Hepatocyte (in vitro differentiated cells): ENCODE measurements at regions not wholly inside any gene's neighbourhood (a gene's known extent, or its start where the extent isn't known, plus 50 kb on each side); places are given as distances from the start of the nearest gene placed in this dataset.

Source experiments
- DNase-seq: peaks from one replicate; pipeline ENCODE4 v3.0.0-alpha.2; 2016; ENCODE audit warnings: low spot score
- H2AFZ ChIP-seq: fragments of 200-600 bp; sonication (generic); 2 replicates; pipeline ENCODE4 v1.6.0; 2016; ENCODE audit warnings: antibody characterized with exemption, mild to moderate bottlenecking
- H3K27ac ChIP-seq: fragments of 200-600 bp; sonication (generic); 2 replicates; pipeline ENCODE4 v1.5.1; 2016; ENCODE audit warnings: mild to moderate bottlenecking
- H3K27me3 ChIP-seq: fragments of 200-600 bp; sonication (generic); 2 replicates; pipeline ENCODE4 v1.6.1; 2016
- H3K36me3 ChIP-seq: fragments of 200-600 bp; sonication (generic); replicated peaks from 2 replicates; pipeline ENCODE4 v1.5.1; 2016; ENCODE audit warnings: low read depth; ENCODE audit not compliant: insufficient read depth
- H3K4me1 ChIP-seq: fragments of 200-600 bp; sonication (generic); 2 replicates; pipeline ENCODE4 v1.5.1; 2016; ENCODE audit warnings: mild to moderate bottlenecking, moderate library complexity; ENCODE audit not compliant: insufficient read depth
- H3K4me2 ChIP-seq: fragments of 200-600 bp; sonication (generic); 2 replicates; pipeline ENCODE4 v1.6.0; 2016
- H3K4me3 ChIP-seq: fragments of 200-600 bp; sonication (generic); 2 replicates; pipeline ENCODE4 v1.5.1; 2016; ENCODE audit warnings: mild to moderate bottlenecking
- H3K79me2 ChIP-seq: fragments of 200-600 bp; sonication (generic); 2 replicates; pipeline ENCODE4 v1.6.0; 2017; ENCODE audit warnings: mild to moderate bottlenecking
- H3K9me2 ChIP-seq: fragments of 200-600 bp; sonication (generic); replicated peaks from 2 replicates; pipeline ENCODE4 v1.6.0; 2017; ENCODE audit warnings: mild to moderate bottlenecking; ENCODE audit not compliant: insufficient read depth
- H3K9me3 ChIP-seq: fragments of 200-600 bp; sonication (generic); 2 replicates; pipeline ENCODE4 v1.5.1; 2016; ENCODE audit warnings: low read depth, mild to moderate bottlenecking
- H4K20me1 ChIP-seq: fragments of 200-600 bp; sonication (generic); 2 replicates; pipeline ENCODE4 v1.6.0; 2016; ENCODE audit warnings: mild to moderate bottlenecking; ENCODE audit not compliant: insufficient read depth, poor library complexity, severe bottlenecking
- CTCF ChIP-seq: fragments of 200-600 bp; sonication (generic); IDR thresholded peaks from 2 replicates; pipeline ENCODE4 v1.5.1; 2016; ENCODE audit warnings: antibody characterized with exemption, mild to moderate bottlenecking; ENCODE audit not compliant: poor library complexity
- EZH2 ChIP-seq: fragments of 200-600 bp; sonication (generic); IDR thresholded peaks from 2 replicates; pipeline ENCODE4 v1.6.1; 2016; ENCODE audit warnings: antibody characterized with exemption, mild to moderate bottlenecking, borderline replicate concordance
- EZH2phosphoT487 ChIP-seq: fragments of 200-600 bp; sonication (generic); IDR thresholded peaks from one replicate; pipeline ENCODE4 v1.6.1; 2018; ENCODE audit warnings: antibody characterized with exemption, mild to moderate bottlenecking, low read depth, moderate library complexity; ENCODE audit not compliant: unreplicated experiment, severe bottlenecking
- WGBS: methylation state at CpG from one replicate; pipeline ENCODE4 v1.1.6; 2016; ENCODE audit warnings: low lambda C conversion rate; ENCODE audit errors: missing lambda C conversion rate; 5-methylcytosine and 5-hydroxymethylcytosine counted together

DNA sequence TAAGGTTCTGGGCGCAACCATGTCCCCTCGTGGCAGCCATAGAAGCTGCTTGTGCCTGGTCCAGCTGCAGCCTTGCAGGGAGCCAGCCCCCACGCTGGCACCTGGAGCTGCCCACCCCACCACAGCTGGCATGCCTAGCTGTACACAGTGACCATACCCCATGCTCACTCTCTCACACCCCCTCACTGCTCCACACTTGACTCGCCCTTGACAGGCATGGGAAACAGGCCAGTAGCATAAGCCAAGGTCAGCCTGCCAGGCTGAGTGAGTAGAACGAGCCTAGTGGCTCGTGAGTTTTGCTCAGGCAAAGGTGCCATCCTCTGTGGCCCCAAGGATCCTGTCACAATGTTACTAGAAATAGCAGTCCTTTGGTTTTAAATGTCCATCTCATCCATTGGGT lies 52.7 kb upstream of the CADM2 start:
- Histone ChIP-seq H2AFZ (no peak overlapping the region), H4K20me1 (no peaks in the 10 kb centered on the region), H3K36me3 (no peaks in the 10 kb centered on the region), H3K9me3 (no peaks in the 10 kb centered on the region), H3K4me1 (no peaks in the 10 kb centered on the region), H3K79me2 (no peaks in the 10 kb centered on the region), H3K9me2 (no peaks in the 10 kb centered on the region), H3K27me3 (no peaks in the 10 kb centered on the region), H3K4me2 (no peak overlapping the region), H3K27ac (no peak overlapping the region), H3K4me3 (no peak overlapping the region)
- DNase-seq: no peak
- 75% methylated on average over 6 of the region's 6 CpGs for WGBS
- TF ChIP-seq EZH2: no peak
- TF ChIP-seq CTCF: no peak
- no peak for TF ChIP-seq EZH2phosphoT487
